ENCODE measurements at regions not wholly inside any gene's neighbourhood (a gene's known extent, or its start where the extent isn't known, plus 50 kb on each side); places are given as distances from the start of the nearest gene placed in this dataset.

DNA sequence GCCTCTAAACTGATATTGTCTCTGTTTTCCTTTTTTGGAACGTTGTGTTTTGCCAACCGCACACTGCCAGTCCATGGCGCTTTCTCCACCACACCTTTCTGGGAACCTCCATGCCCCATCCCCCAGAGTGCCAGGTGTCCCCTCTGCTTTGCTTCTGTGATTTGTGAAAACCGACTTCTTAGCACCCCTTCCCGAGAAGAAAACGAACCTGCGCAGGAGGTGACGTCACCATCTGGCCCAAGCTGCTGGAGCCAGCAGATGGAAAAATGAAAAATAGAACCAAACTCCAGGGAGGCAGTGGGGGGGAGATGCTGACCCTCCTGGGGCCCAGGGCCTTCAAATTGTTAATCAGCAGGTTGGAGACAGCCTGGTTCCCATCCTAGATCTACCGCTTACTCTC lies 103.8 kb downstream of the HTR5A start:
- in situ Hi-C loops (cut with HindIII; ENCODE audit: low sequenced_read_pairs): loop anchor here (10.0 kb wide), 1 partner anchor 181 kb away; no protein-coding TSS in a partner anchor

DNA sequence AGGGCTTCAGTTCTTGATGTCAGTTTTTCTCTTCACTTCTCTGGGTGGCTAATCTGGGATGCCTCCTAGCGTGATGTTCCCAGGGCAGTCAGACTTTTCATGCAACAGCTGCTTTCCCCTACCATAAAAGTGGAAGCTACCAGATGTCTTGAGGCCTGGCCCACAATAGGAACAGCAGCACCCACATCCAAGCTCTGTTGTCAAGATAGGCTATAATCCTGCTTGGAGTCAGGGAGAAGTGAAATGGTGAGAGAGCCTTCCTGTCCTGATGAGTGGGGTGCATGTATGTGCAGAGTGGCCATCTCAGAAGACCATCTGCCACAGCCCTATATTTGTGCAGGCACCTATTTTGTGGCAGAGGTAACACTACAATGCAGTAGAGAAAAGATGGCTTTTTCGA lies 108.0 kb downstream of the HTR5A start:
- in situ Hi-C loops (cut with HindIII; ENCODE audit: low sequenced_read_pairs): loop anchor here (10.0 kb wide), 1 partner anchor 177 kb away; no protein-coding TSS in a partner anchor

DNA sequence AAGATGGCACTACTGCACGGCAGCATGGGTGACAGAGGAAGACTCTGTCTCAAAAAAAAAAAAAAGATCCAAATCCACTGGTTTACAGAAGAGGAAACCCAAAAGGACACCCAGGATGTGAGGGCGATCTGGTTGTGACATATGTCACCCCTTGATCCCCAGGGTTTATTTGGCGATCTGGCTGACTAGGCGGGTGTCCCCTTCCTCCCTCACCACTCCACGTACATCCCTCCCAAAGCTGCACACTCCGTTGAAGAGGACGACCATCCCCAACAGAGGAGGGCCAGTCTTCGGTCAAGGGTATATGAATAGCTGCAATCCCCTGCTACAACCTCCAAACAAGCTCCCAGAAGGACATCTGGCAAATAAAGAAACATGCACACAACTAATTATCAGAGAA lies 111.6 kb downstream of the HTR5A start:
- in situ Hi-C loops (cut with HindIII; ENCODE audit: low sequenced_read_pairs): no loop called here

DNA sequence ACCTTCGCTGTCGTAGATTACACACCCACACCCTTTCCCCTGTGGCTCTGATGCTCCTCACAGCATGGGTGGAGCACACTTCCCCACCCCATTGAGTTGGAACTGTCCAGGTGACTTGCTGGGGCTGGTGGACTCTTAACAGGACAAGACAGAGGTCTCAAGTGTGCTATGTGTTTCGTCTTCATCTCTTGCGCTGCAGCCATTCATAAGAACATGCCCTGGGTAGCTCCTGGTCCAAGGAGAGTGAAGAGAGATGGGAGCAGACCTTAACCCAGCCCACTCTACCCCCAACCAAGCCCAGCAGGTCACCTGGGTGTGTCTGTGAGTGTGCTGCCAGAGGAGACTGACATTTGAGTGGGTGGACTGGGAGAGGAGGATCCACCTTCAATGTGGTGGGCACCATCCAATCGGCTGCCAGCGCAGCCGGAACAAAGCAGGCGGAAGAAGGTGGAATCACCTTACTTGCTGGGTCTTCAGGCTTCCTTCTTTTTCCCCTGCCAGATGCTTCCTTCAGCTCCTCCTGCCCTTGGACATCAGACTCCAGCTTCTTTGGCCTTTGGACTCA lies 112.4 kb downstream of the HTR5A start:
- in situ Hi-C loops (cut with HindIII; ENCODE audit: low sequenced_read_pairs): no loop called here

DNA sequence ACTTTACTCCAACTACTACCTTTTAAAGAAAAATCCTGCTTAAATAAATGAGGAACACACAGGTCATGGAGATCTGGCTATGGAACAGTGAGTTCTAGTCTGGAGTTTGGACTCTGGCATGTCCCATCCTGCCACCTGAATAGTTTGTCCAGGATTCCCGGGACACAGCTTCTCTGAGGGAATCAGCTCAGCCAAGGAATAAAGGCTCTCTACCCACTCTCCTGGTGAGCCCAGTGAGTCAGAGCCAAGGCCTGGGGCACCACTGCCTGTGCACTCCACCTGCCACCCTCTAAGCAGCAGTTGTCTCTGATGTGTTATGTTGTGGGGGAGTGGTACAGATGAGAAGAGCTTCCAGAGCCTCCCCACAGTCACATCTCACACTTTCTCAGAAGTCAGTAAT lies 113.5 kb downstream of the HTR5A start:
- in situ Hi-C loops (cut with HindIII; ENCODE audit: low sequenced_read_pairs): no loop called here

DNA sequence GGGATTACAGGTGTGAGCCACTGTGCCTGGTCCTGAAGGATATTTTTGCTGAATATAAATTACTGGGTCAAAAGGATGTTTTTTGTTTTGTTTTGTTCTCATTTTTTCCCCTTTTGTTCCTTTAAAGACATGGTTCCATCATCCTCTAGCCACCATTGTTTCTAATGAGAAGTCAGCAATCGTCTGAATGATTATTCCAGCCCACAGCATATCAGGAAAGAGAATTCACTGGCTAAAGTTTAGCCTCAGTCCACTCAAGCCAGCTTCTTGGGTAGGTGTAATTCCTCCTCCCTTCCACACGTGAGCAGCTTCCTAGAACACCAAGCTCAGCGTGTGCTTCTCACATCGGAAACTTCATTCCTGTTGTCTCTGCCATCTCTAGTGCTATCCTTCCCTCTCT lies 112.8 kb upstream of the INSIG1 start:
- in situ Hi-C loops (cut with HindIII; ENCODE audit: low sequenced_read_pairs): no loop called here

DNA sequence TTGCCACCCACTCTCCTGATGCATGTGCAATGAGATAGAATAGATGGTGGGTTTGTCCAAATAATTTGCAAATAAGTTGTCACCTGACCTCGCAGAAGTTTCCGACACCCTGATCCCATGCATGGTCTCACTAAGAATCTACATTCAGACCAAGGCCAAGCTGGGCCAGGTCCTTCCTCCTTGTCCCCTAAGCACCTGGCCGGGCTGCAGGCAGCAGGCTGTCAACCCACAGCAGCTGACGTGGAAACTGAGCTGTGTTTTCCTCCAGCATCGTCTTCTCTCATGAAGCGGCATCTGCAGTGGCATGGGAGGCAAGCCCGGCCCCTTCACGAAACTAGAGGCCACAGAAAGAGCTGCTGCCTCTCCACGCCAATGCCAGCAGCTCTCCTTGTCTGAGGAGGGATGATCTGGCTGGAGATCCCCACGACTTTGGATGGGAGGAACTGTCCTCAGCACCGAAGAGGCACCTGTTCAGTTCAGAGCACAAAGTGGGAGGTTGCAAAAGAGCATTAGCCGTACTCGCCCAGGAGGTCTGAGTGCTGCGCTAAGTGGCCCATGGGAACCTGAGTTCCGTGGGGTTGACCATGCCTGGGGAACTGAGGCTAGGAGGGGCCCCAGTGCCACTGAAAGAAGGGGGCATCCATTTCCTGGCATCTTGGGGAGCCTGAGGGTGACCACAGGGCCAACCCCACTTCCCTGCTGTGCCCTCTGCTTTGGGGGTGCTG lies 110.5 kb upstream of the INSIG1 start:
- in situ Hi-C loops (cut with HindIII; ENCODE audit: low sequenced_read_pairs): no loop called here

DNA sequence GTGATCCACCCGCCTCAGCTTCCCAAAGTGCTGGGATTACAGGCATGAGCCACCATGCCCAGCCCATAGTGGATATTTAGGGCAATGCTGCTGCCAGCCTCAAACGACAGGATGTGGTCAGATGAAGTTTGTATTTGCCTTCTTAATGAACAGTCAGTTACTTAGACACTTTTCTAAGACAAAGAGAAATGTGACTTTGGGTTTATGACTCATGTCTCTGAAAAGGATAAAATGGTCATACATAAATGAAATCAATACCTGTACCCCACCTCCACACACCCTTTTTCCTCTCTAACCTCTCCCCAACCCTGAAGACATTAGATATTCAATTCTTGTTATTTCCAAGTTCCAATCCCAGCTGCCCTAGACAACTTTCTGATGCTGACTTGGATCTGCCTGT lies 109.3 kb upstream of the INSIG1 start:
- in situ Hi-C loops (cut with HindIII; ENCODE audit: low sequenced_read_pairs): no loop called here

DNA sequence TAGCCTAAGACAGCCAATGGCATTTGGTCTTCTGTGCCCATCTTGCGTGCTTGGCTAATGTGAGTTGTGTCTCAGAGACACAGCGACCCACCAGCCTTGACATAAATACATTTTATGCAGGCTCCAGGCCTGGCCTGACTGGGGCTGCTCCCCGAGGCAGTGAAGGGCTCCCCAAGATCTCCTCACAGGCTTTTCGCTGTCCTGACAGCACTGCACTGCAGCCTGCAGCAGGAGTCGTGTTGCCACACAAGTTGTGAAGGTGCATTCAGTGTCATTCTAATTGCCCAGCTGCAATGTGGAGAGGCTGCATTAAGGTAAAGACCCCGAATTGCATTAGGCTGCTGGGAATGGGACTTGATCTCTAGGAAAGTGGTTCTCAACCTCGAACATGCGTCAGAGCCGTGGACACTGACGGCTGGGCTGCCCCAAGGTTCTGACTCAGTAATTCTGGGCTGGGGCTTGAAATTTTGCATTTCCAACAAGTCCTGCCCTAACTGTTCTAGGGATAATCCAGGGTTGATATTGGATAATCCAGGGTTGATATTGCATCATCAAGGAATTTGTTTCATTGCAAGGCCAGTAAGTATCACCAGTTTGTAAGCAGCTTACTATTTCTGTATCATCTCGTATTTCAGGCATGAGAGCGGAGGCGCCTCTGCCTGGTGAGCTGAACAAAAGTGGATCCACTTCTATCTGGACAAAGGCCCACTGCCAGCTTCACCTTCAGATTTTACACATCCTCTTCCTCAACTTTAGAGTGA lies 108.7 kb upstream of the INSIG1 start:
- in situ Hi-C loops (cut with HindIII; ENCODE audit: low sequenced_read_pairs): no loop called here

DNA sequence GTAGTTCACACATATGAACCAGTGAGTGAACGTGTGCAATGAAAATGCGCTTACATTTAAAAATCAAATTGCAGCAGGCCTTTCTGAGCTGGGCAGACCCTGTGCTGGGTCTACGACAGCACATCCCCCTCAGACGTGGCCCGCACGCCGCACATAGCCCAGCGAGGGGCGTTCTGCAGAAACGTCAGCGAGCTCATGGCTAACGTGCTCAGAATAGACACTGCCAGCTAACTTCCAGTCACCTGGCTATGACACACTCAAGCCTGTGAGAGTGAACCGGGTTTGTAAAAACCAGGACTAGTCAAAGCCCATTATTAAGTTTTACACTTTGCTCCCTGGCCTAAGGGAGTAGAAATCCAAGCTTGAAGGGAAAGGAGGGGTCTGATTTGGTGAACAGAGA lies 108.1 kb upstream of the INSIG1 start:
- in situ Hi-C loops (cut with HindIII; ENCODE audit: low sequenced_read_pairs): no loop called here

DNA sequence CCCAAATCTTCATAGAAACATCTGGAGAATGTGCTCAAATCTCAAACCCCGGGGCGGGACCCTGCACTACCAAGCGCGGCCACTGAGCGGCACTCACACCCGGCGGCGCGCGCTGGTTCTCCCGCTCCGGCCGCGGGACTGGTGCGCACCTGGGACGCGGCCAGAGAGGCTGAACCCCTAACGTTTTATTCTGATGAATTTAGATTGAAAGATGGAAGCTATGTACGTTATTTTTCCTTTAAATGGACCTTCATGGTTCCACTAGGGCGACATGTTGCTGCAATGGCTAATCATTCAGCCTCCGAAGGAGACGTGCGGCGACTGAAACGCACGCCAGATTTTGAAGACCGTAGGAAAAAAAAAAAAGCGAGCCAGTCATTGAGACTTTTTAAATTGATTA lies 107.0 kb upstream of the INSIG1 start:
- in situ Hi-C loops (cut with HindIII; ENCODE audit: low sequenced_read_pairs): loop anchor here (5.0 kb wide), 3 partner anchors 52 to 157 kb away; no protein-coding TSS in a partner anchor

DNA sequence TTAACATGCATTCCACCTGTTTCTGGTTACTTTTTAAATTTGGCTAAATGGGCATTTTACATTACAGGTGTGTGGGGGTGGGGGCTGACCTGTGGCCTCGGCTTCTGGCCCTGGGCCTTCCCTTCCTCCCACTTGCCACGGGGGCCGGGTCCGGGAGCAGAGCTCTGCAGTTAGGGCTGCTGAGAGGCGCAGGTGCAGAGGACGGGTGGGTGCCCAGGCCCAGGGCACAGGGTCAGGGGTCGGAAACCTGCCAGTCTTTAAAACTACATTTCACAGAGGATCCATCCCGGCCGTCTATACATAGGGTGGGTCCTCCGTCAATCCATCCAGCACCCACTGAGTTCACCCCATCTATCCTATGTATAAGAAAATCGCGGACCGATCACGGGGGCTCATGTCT lies 106.5 kb upstream of the INSIG1 start:
- in situ Hi-C loops (cut with HindIII; ENCODE audit: low sequenced_read_pairs): loop anchor here (5.0 kb wide), 3 partner anchors 51 to 156 kb away; no protein-coding TSS in a partner anchor

DNA sequence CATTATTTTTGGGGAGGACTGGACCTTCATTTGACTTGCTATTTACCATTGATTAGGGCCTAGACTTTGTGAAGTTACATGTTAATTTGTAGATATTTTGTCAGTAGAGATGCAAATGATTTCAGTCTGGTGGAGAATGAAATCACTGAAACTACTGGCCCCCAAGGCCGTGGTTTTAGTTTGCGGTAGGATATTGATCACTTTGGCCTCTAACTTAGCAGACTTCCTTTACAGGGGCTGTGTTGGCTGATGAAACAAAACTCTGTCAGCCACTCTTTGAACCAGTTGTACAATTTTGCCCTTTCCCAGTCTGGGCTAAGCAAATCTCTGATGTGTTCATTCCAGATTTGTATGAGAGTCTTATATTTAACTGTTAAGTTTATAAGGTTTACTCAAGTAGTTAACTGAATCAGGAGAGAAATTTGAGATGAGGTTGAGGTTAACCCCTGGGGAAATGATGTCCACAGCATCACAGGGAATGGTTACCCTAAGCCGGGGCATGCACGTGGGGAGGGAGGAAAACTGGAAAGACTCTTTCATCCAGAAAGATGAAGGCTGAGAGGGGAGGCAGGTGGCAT lies 105.7 kb upstream of the INSIG1 start:
- in situ Hi-C loops (cut with HindIII; ENCODE audit: low sequenced_read_pairs): loop anchor here (5.0 kb wide), 3 partner anchors 50 to 155 kb away; no protein-coding TSS in a partner anchor

DNA sequence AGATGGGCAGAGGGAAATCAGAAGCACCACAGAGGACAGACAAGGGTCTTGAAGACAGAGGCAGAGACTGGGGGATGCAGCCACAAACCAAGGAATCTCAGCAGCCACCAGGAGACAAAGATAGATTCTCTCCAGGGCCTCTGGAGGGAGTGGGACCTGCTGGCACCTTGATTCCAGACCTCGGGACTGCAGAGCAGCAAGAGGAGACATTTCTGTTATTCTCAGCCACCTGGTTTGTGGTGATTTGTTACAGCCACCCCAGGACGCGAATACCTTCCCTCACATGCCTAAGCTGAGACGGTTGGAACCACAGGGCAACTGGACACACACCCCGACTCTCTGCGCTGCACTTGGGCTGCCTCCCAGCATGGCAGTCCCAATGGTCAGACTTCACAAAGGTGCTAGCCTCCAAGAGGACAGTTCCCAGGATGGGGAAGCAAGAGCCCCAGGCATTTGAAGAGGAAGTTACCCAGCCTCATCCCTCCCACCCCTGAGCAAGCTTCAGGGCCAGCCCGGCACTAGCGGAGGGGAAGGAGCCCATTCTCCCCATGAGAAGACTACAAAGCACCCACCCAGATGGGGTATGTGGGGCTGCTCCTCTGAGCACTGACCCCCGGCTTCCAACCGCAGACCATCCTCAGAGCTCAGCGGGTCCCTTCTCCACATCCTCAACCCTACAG lies 104.6 kb upstream of the INSIG1 start:
- in situ Hi-C loops (cut with HindIII; ENCODE audit: low sequenced_read_pairs): loop anchor here (5.0 kb wide), 3 partner anchors 49 to 154 kb away; no protein-coding TSS in a partner anchor

DNA sequence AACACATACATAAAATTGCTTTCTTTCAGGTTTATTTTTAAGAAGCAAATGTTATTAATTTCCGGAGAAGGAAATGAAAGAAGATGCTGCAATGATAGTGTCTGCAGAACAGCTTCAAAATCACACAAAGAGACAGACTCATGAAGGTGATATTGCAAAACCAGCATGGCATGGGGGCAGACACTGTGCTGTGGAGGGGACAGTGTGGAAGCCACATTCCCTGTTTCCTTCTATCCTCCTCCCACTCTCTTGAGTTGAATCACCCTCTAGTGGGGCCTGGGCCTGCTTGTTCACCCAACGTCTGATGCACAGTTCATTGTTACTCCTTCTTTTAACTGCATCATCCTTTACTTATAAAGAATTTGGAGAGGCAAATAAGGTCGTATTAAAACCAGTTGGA lies 104.0 kb upstream of the INSIG1 start:
- in situ Hi-C loops (cut with HindIII; ENCODE audit: low sequenced_read_pairs): loop anchor here (5.0 kb wide), 3 partner anchors 49 to 154 kb away; no protein-coding TSS in a partner anchor

DNA sequence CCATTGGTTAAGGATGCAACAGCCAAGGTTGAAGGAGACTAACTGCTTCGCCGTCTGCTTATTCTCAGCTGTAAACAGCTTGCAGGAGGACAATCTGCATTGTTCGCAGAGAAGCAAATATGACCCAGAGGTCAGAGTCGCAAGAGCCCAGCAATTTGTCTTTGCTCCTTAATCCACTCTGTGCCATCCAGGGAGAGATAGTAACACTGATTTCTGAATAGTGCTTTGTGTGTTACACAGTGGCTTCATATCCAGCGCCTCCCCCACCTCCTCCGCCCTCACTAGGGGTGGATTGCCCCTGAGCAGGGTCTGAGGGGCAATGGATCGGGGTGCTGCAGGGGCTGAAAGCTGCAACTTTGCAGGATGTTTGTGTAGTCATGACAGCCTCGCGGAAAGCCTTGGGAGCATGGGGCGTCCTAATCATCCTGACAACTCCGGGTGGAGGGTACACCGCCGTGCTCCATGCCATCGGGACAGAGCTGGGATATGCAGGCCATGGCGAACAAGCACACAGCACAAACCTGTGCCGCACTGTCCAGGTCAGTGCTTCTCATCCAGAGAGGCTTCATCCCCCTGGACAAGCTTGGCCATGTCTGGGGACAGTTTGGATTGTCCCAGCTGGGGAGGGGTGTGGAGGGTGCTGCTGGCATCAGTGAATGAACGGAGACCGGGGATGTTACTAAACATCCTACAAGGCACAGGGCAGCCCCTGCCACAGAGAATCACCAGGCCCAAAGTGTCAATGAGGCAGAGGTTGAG lies 103.1 kb upstream of the INSIG1 start:
- in situ Hi-C loops (cut with HindIII; ENCODE audit: low sequenced_read_pairs): loop anchor here (5.0 kb wide), 3 partner anchors 48 to 153 kb away; no protein-coding TSS in a partner anchor

DNA sequence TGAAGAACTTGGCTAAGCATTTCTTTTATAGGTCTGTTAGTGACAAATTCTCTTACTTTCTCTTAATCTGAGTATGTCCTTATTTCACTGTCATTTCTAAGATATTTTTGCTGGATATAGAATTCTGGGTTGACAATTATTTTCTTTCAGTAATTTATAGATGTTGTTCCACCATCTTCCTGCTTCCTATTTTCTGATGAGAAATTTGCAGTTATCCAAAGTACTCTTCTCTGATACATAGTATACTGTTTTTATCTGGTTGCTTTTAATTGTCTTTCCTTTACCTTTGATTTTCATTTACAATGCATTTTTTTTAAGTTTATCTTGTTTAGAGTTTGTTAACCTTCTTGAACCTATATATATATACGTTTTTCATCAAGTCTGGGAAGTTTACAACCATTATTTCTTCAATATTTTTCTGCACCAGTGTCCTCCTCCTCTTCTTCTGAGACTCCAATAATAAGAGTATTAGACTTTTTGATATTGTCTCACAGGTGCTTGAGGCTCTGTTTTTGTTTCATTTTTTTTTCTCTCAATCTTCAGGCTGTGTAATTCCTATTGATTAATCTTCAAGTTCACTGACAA lies 101.6 kb upstream of the INSIG1 start:
- in situ Hi-C loops (cut with HindIII; ENCODE audit: low sequenced_read_pairs): no loop called here

DNA sequence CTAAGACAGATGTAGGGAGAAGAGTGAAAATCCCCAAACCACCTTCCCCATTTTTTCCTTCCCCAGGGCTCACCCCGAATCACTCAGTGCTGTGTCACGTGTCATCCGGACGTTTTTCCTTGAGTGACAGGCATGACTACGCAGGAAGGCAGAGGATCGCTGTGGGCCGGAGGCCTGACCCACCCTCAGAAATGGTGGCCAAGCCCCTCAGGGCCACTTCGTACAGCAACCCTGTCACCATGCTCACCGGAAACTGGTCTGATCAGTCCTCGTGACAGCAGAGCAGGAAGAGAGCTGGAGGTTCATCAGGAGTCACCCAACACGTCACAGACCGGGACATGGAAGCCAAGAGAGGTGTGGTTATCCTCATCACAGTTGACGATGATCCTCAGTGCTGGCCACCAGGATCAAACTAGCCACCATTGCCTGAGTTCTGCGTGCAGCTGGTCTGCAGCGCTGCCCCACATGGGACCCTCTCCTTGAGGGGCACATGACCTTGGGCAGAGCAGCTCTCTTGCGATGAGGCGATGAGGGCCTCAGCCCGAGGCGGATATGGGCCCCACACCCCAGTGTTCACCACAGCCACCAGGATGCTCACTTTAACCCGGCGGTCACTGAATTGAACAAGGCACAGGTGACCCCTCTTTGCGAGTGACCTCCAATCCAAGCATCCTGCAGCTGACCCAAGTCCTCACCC lies 99.3 kb upstream of the INSIG1 start:
- in situ Hi-C loops (cut with HindIII; ENCODE audit: low sequenced_read_pairs): no loop called here

Data from endothelial cell of hepatic sinusoid (primary cell).